HUES64 (cell line): ENCODE measurements at regions not wholly inside any gene's neighbourhood (a gene's known extent, or its start where the extent isn't known, plus 50 kb on each side); places are given as distances from the start of the nearest gene placed in this dataset.

ENCODE experiments used
- H3K27ac ChIP-seq: 2 replicates; pipeline ENCODE4 v1.7.0; 2013; ENCODE audit warnings: low read depth, low read length, inconsistent platforms
- H3K27me3 ChIP-seq: 2 replicates; pipeline ENCODE4 v1.6.1; 2013; ENCODE audit warnings: mild to moderate bottlenecking, low read length; ENCODE audit not compliant: insufficient read depth
- H3K36me3 ChIP-seq: 2 replicates; pipeline ENCODE4 v1.6.1; 2013; ENCODE audit warnings: mild to moderate bottlenecking, low read length; ENCODE audit not compliant: insufficient read depth
- H3K4me1 ChIP-seq: 2 replicates; pipeline ENCODE4 v1.6.1; 2013; ENCODE audit warnings: mild to moderate bottlenecking, low read length, moderate library complexity; ENCODE audit not compliant: insufficient read depth
- H3K4me3 ChIP-seq: 2 replicates; pipeline ENCODE4 v1.5.1; 2013; ENCODE audit warnings: mild to moderate bottlenecking, low read length, moderate library complexity
- H3K9ac ChIP-seq: 2 replicates; pipeline ENCODE4 v1.6.1; 2013; ENCODE audit warnings: mild to moderate bottlenecking, low read depth, low read length
- H3K9me3 ChIP-seq: 2 replicates; pipeline ENCODE4 v1.6.1; 2013; ENCODE audit warnings: low read depth, low read length; ENCODE audit not compliant: insufficient read depth
- WGBS: fragments of 150-250, 120-280 bp; methylation state at CpG from one replicate; pipeline ENCODE4 v1.1.7; 2013; ENCODE audit warnings: missing lambda C conversion rate; 5-methylcytosine and 5-hydroxymethylcytosine counted together

- H3K4me3 ChIP-seq = no peak overlapping the region
- no peak overlapping the region for H3K27ac ChIP-seq
- H3K9me3 ChIP-seq = no peaks in the 10 kb centered on the region
- H3K36me3 ChIP-seq = no peaks in the 10 kb centered on the region
- H3K9ac ChIP-seq = no peak overlapping the region
- 89% methylated on average over 3 of the region's 4 CpGs for WGBS
- H3K27me3 ChIP-seq = no peaks in the 10 kb centered on the region
- no peaks in the 10 kb centered on the region for H3K4me1 ChIP-seq
Measured at GRCh38 chr4:137648531-137648930, 116.2 kb upstream of the PCDH18 start.

- Histone ChIP-seq H3K36me3 (no peaks in the 10 kb centered on the region), H3K9me3 (no peaks in the 10 kb centered on the region), H3K27me3 (no peaks in the 10 kb centered on the region), H3K4me3 (no peak overlapping the region), H3K9ac (no peak overlapping the region), H3K4me1 (no peaks in the 10 kb centered on the region), H3K27ac (no peak overlapping the region)
- 83% methylated on average over 1 of the region's 1 CpG for WGBS
Measured at GRCh38 chr4:137647375-137647774, 115.1 kb upstream of the PCDH18 start.

GRCh38 chr4:137644201-137644600 is 111.9 kb upstream of the PCDH18 start:
- Histone ChIP-seq H3K4me1 (no peaks in the 10 kb centered on the region), H3K27ac (no peak overlapping the region), H3K9me3 (no peaks in the 10 kb centered on the region), H3K4me3 (no peak overlapping the region), H3K27me3 (no peaks in the 10 kb centered on the region), H3K36me3 (no peaks in the 10 kb centered on the region), H3K9ac (no peak overlapping the region)
- 100% methylated on average over 1 of the region's 1 CpG for WGBS

- no peak overlapping the region for H3K9ac ChIP-seq
- no peak overlapping the region for H3K27ac ChIP-seq
- H3K4me3 ChIP-seq = no peak overlapping the region
- H3K9me3 ChIP-seq = no peaks in the 10 kb centered on the region
- 96% methylated on average over 3 of the region's 3 CpGs for WGBS
- H3K36me3 ChIP-seq = no peaks in the 10 kb centered on the region
- no peaks in the 10 kb centered on the region for H3K4me1 ChIP-seq
- no peaks in the 10 kb centered on the region for H3K27me3 ChIP-seq
Measured at GRCh38 chr4:137641544-137641943, 109.2 kb upstream of the PCDH18 start.

GRCh38 chr4:137640838-137641158 is 108.5 kb upstream of the PCDH18 start:
- Histone ChIP-seq H3K4me3 (no peak overlapping the region), H3K36me3 (no peaks in the 10 kb centered on the region), H3K27me3 (no peaks in the 10 kb centered on the region), H3K4me1 (0 out of 2 replicates have a peak, but pooled peaks cover under 1% of the 10 kb centered on the region), H3K9me3 (no peaks in the 10 kb centered on the region), H3K27ac (no peak overlapping the region), H3K9ac (no peak overlapping the region)
- WGBS = 100% methylated on average over 1 of the region's 1 CpG

- Histone ChIP-seq H3K27ac (no peak overlapping the region), H3K9me3 (no peaks in the 10 kb centered on the region), H3K4me3 (no peak overlapping the region), H3K9ac (no peak overlapping the region), H3K36me3 (no peaks in the 10 kb centered on the region), H3K27me3 (no peaks in the 10 kb centered on the region), H3K4me1 (peaks cover 5% of the 10 kb centered on the region; the same call in 1 of the 2 replicates)
- 100% methylated on average over 2 of the region's 4 CpGs for WGBS
Measured at GRCh38 chr4:137640156-137640837, 108.0 kb upstream of the PCDH18 start.

GRCh38 chr4:137638934-137639333 is 106.6 kb upstream of the PCDH18 start:
- Histone ChIP-seq H3K4me1 (peaks cover 6% of the 10 kb centered on the region; the same call in 1 of the 2 replicates), H3K27me3 (no peaks in the 10 kb centered on the region), H3K9me3 (no peaks in the 10 kb centered on the region), H3K36me3 (no peaks in the 10 kb centered on the region), H3K9ac (no peak overlapping the region), H3K4me3 (no peak overlapping the region), H3K27ac (no peak overlapping the region)
- 96% methylated on average over 2 of the region's 2 CpGs for WGBS

GRCh38 chr4:137635601-137636000 is 103.3 kb upstream of the PCDH18 start:
- WGBS = 100% methylated on average over 1 of the region's 1 CpG
- H3K9me3 ChIP-seq = no peaks in the 10 kb centered on the region
- no peaks in the 10 kb centered on the region for H3K27me3 ChIP-seq
- H3K9ac ChIP-seq = no peak overlapping the region
- no peaks in the 10 kb centered on the region for H3K36me3 ChIP-seq
- no peak overlapping the region for H3K27ac ChIP-seq
- H3K4me1 ChIP-seq = peaks cover 6% of the 10 kb centered on the region; the same call in 1 of the 2 replicates
- H3K4me3 ChIP-seq = no peak overlapping the region

- H3K36me3 ChIP-seq = no peaks in the 10 kb centered on the region
- no peak overlapping the region for H3K9ac ChIP-seq
- H3K27ac ChIP-seq = no peak overlapping the region
- H3K4me3 ChIP-seq = no peak overlapping the region
- no peaks in the 10 kb centered on the region for H3K9me3 ChIP-seq
- H3K27me3 ChIP-seq = no peaks in the 10 kb centered on the region
- peaks cover 6% of the 10 kb centered on the region; the same call in 1 of the 2 replicates for H3K4me1 ChIP-seq
- 92% methylated on average over 1 of the region's 3 CpGs for WGBS
Measured at GRCh38 chr4:137635108-137635507, 102.8 kb upstream of the PCDH18 start.

GRCh38 chr4:137632842-137633241 is 100.5 kb upstream of the PCDH18 start:
- Histone ChIP-seq H3K36me3 (no peaks in the 10 kb centered on the region), H3K27ac (no peak overlapping the region), H3K9ac (no peak overlapping the region), H3K27me3 (no peaks in the 10 kb centered on the region), H3K4me3 (no peak overlapping the region), H3K4me1 (peaks cover 6% of the 10 kb centered on the region; the same call in 1 of the 2 replicates), H3K9me3 (no peaks in the 10 kb centered on the region)
- 98% methylated on average over 1 of the region's 1 CpG for WGBS

- WGBS = 96% methylated on average over 2 of the region's 2 CpGs
- H3K4me1 ChIP-seq = peaks cover 6% of the 10 kb centered on the region; the same call in 1 of the 2 replicates
- no peaks in the 10 kb centered on the region for H3K36me3 ChIP-seq
- no peak overlapping the region for H3K4me3 ChIP-seq
- no peaks in the 10 kb centered on the region for H3K27me3 ChIP-seq
- H3K9me3 ChIP-seq = no peaks in the 10 kb centered on the region
- H3K27ac ChIP-seq = no peak overlapping the region
- no peak overlapping the region for H3K9ac ChIP-seq
Measured at GRCh38 chr4:137631605-137632004, 99.3 kb upstream of the PCDH18 start.

GRCh38 chr4:137630252-137630651 is 98.0 kb upstream of the PCDH18 start:
- Histone ChIP-seq H3K9ac (no peak overlapping the region), H3K4me3 (no peak overlapping the region), H3K27me3 (no peaks in the 10 kb centered on the region), H3K9me3 (no peaks in the 10 kb centered on the region), H3K27ac (no peak overlapping the region), H3K36me3 (no peaks in the 10 kb centered on the region), H3K4me1 (peaks cover under 1% of the 10 kb centered on the region; the same call in 1 of the 2 replicates)
- no CpG with 5 or more reads among the region's 2 CpGs for WGBS
